Putamen (tissue), 1 donor: ENCODE measurements at regions not wholly inside any gene's neighbourhood (a gene's known extent, or its start where the extent isn't known, plus 50 kb on each side); places are given as distances from the start of the nearest gene placed in this dataset.

Experiments used
- DNase-seq: peaks from one replicate; pipeline ENCODE4 v3.0.0-alpha.2; 2016; ENCODE audit warnings: low spot score

DNA sequence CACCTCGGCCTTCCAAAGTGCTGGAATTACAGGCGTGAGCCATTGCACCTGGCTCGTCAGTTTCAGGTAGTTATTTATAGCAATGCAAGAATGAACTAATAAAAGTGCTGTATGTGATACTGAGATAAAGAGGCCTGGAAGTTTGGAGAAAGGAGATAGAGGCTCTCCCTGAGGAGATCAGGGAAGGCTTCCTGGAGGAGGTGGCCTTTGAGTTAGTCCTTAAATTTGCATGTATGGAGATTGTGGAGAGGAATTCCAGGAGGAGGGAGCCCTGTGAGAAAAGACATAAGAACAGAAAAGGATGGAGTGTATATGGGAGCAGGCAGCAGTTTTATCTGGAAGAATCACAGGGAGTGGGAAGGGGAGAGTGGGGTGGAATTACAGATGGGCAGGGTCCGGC lies 276.6 kb upstream of the EEF2KMT start:
- DNase-seq: no peak

DNA sequence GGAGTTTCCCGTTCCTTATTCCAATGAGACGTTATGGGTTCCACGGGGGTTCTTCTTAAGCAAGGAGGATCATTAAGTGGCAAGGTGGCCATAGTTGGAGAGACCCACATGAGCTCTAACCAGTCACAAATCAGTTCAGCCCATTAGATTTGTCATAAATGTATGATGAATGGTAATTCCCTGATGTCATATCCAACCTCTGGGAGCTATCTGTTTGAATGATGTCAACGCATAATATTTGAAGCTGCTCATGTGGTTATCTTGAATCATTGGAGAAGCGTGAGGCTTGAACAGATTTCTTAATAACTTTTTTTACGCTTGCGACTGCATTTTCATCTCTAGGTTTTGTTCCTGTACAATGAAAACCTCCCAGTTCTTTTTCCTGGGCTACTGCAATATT lies 270.4 kb upstream of the EEF2KMT start:
- no peak for DNase-seq

DNA sequence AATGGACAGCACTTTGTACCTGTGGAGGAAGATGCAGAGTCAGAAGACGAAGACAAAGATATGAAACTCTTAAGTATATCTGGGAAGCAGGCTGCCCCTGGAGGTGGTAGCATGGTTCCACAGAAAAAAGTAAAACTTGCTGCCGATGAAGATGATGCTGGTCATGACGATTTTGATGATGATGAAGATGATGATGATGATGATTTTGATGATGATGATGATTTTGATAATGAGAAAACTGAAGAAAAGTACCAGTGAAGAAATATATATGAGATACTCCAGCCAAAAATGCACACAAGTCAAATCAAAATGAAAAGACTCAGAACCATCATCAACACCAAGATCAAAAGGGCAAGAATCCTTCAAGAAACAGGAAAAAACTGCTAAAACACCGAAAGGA lies 268.5 kb upstream of the EEF2KMT start:
- DNase-seq: no peak

- no peak for DNase-seq
Measured at GRCh38 chr16:5364186-5364585, 266.6 kb upstream of the EEF2KMT start.

GRCh38 chr16:5361322-5361721 lies 263.7 kb upstream of the EEF2KMT start:
- DNase-seq: no peak

DNA sequence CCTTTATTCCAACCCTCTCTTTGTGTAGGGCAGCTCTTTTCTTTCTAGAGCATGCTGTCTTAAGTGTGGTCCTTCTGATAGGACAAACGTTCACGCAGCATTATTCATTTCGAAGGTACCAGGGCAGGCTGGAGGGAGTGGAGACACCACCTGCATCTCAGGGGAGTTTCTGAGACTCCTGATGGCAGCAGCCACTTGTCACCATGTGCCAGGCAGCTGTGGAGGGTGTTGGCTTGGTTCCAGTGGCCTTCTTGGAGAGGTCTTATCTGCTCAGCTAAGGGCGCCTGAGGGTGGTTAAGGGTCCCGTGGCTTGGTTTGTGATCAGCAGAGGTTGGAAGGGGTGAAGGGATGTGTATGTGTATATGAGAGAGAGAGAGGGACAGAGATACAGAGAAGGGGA lies 257.1 kb upstream of the EEF2KMT start:
- no peak for DNase-seq

GRCh38 chr16:5349670-5350517 lies 252.3 kb upstream of the EEF2KMT start:
- no peak for DNase-seq

- DNase-seq: no peak
Measured at GRCh38 chr16:5349101-5349500, 251.5 kb upstream of the EEF2KMT start.

- no peak for DNase-seq
Measured at GRCh38 chr16:5347561-5347960, 250.0 kb upstream of the EEF2KMT start.

DNA sequence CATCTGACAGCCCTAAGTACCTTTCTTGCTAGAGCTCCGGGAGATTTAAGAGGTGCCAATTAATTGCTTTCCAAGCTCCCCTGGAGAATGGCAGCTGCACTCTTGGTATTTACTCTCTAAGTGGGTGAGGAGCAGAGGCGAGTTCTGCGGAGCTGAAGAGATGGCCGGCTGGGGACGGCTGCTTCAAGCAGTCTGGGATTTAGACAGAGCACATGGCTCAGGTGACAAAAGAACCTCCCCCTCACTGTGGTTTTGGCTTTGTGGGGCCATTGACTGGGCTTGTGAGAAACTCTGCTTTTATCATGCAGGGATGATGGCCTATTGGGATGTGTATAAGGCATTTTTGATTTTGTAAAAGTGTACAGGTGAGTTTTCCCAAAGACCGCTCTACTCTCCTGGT lies 239.3 kb upstream of the EEF2KMT start:
- DNase-seq: no peak

DNA sequence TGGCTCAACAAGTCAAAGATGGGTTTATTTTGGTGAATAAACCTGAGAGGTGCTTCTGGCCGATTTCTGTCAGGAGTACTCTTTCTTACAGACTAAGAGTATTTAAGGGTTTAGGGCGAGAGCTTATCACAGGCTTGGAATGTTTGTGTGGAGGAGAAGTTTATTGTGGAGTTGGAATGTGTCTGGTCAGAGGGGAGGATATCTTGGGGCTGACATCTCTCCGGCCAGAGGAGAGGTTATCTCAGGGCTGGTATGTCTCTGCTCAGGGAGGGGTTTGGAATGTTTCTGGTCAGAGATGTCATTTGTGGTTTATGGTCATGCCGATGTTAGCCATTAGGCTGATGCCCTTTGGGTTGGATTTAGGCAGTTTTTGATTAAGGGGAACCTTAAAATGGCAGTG lies 236.4 kb upstream of the EEF2KMT start:
- DNase-seq: no peak

DNA sequence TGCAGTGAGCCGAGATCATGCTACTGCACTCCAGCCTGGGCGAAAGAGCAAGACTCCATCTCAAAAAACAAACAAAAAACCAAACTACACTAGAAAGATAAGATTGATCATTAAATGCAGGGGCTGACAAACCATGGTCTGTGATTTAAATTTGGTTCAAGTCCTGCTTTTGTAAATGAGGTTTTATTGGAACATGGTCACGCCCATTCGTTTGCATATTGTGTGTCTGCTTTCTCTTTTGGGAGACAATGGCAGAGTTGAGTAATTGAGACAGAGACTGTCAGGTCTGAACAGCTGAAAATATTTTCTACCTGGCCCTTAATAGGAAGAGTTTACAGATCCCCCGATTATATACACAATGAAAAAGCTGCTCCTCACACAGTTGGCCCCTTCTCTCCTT lies 235.5 kb upstream of the EEF2KMT start:
- no peak for DNase-seq

GRCh38 chr16:5330058-5330457 lies 232.5 kb upstream of the EEF2KMT start:
- DNase-seq: no peak

DNA sequence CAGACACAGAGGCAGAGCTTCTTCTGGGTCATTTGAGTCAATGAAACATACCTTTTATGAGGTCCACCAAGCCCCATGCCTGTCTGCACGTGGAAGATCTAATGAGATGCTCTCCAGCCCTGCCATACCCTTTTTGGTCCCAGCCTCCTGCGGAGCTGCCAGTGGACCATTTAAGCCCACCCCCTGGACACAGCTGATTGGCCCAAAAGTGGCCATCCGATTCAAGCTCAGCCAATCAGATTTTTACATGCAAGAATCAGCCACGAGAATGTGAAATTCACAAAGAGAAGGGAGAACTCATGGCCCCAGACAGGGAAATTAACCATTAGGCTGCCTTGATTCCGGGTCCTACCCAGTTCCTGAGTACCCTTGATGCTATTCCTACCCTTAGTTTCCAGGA lies 231.0 kb upstream of the EEF2KMT start:
- no peak for DNase-seq

GRCh38 chr16:5326395-5326794 lies 228.8 kb upstream of the EEF2KMT start:
- DNase-seq: no peak

GRCh38 chr16:5325932-5326331 lies 228.3 kb upstream of the EEF2KMT start:
- DNase-seq: no peak

DNA sequence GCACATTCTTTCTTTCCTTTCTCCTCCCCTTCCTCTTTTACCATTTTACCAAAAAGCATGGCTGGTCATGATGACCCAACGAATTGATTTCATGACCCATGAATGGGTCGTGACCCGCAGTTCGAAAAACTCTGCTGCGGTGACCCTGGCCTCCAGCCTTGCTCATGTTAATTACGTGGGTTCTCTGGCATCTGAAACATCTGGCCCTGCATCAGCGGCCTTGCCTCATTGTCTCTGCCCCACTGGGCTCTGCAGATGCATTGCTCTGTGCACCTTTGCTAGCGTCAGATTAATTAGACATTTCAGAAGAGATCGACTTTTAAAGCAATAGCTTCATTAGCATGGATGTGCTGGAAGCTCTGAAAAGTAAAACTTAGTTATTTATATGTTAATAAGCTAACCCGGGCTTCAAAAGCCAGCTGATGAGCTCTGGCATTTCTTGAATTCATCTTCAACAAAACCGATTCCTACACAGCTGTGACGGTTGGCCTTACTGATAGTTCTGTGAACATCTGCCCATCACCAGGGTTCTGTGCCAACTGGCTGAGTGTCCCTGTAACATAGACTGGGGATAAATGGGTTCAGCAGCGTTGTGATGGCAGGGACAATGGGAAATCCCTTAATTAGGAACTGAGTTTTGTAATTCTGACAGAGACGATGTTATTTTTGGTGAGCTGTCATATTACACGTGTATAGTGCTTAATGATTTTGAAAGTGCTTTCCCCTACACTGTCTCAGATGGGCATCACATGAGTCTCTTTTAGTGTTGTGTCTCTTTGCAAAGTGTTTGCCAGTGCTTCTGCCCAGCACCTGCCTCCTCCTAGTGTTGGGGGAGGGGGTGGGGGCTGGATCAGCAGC lies 225.9 kb upstream of the EEF2KMT start:
- no peak for DNase-seq

DNA sequence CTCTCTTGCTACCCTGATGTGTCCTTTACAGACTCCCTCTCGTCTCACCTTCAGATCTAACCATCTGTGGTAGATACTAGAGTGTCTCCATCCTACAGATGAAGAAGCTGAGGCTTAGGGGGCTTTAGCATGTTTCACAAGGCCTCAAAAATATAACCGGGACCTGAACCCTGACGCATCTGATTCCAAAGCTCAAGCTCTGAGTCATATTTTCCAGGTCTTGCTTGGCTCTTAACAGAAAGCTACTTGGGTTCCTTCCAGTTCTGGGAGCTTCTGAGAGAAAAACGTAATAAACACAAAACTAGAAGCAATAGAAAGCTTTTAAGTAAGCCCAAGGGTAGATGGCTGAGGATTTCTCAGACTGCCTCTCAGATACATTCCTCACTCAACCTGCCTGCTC lies 224.3 kb upstream of the EEF2KMT start:
- no peak for DNase-seq

GRCh38 chr16:5319799-5320198 lies 222.2 kb upstream of the EEF2KMT start:
- DNase-seq: no peak

GRCh38 chr16:5315914-5316313 lies 218.3 kb upstream of the EEF2KMT start:
- no peak for DNase-seq

- no peak for DNase-seq
Measured at GRCh38 chr16:5314377-5314776, 216.8 kb upstream of the EEF2KMT start.

GRCh38 chr16:5309946-5310611 lies 212.5 kb upstream of the EEF2KMT start:
- DNase-seq: no peak

DNA sequence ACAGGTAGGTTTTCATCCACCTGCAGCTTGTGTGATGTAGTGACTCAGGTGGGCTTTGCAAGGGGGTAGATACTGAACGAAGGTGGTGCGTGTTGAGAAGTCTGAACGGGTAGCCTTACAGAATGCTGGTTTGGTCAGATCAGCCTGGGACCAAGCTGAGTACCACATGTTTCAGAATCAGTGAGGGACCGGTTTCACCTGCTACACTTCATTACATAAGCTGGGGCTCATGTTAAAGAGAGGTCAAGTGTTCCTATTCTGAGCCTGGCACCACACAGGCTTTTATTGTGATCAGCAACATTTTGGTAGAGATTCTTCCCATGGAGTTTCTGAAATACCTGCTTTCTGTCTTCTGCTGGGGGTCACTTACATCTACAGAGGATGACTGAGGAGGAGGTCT lies 207.4 kb upstream of the EEF2KMT start:
- no peak for DNase-seq
